ENCODE measurements at regions not wholly inside any gene's neighbourhood (a gene's known extent, or its start where the extent isn't known, plus 50 kb on each side); places are given as distances from the start of the nearest gene placed in this dataset.
"Not testable (repeated sequence)": the region's sequence is repeated elsewhere in the genome, so short reads cannot be mapped to it uniquely, and the experiment has no call there.

GRCh38 chr19:14328406-14328805 lies 52.8 kb upstream of the ADGRE5 start:
- no peak overlapping the region for H3K4me3 ChIP-seq
- H3K9ac ChIP-seq (ENCODE audit: insufficient read depth in 1 of 2, low read length in 2 of 2), result no peak overlapping the region
- DNase-seq (no peak), ATAC-seq (ENCODE audit: insufficient read depth, low FRiP score) (no peak)
- 94 to 96% methylated on average over 6 of the region's 6 CpGs for WGBS, 2 donors
- peaks cover 0 to 2% (median 0%) of the 10 kb centered on the region in 5 donors for H3K4me1 ChIP-seq (ENCODE audit: control insufficient read depth in 5 of 5, insufficient read depth in 5 of 5, low read length in 5 of 5)
- peaks cover 0 to 5% (median 0%) of the 10 kb centered on the region in 4 donors for H3K9me3 ChIP-seq (ENCODE audit: control insufficient read depth in 4 of 4, insufficient read depth in 3 of 4, low read length in 3 of 4)
- no peaks in the 10 kb centered on the region for H3K27me3 ChIP-seq (ENCODE audit: control insufficient read depth in 3 of 3, insufficient read depth in 3 of 3, low read length in 2 of 3)
- TF ChIP-seq, protein P1, sequence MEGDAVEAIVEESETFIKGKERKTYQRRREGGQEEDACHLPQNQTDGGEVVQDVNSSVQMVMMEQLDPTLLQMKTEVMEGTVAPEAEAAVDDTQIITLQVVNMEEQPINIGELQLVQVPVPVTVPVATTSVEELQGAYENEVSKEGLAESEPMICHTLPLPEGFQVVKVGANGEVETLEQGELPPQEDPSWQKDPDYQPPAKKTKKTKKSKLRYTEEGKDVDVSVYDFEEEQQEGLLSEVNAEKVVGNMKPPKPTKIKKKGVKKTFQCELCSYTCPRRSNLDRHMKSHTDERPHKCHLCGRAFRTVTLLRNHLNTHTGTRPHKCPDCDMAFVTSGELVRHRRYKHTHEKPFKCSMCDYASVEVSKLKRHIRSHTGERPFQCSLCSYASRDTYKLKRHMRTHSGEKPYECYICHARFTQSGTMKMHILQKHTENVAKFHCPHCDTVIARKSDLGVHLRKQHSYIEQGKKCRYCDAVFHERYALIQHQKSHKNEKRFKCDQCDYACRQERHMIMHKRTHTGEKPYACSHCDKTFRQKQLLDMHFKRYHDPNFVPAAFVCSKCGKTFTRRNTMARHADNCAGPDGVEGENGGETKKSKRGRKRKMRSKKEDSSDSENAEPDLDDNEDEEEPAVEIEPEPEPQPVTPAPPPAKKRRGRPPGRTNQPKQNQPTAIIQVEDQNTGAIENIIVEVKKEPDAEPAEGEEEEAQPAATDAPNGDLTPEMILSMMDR (IDR thresholded peaks at IDR 0.05; ENCODE audit: control extremely low read depth, extremely low read depth), result no peak
- no peaks in the 10 kb centered on the region for H3K36me3 ChIP-seq (ENCODE audit: control insufficient read depth in 4 of 4, insufficient read depth in 4 of 4, low read length in 4 of 4)
- no peak overlapping the region for H3K27ac ChIP-seq (ENCODE audit: low read depth in 1 of 2, low read length in 1 of 2)

DNA sequence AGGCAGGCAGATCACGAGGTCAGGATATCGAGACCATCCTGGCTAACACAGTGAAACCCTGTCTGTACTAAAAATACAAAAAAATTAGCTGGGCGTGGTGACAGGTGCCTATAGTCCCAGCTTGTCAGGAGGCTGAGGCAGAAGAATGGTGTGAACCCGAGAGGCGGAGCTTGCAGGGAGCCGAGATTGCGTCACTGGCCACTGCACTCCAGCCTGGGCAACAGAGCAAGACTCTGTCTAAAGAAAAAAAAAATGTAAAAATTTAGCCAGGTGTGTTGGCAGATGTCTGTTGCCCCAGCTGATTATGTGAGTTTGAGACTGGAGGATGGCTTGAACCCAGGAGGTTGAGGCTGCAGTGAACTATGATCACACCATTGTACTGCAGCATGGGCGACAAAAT lies 54.2 kb upstream of the ADGRE5 start:
- not testable (repeated sequence) for DNase-seq; H3K27ac ChIP-seq (ENCODE audit: low read depth in 1 of 2, low read length in 1 of 2); H3K27me3 ChIP-seq (ENCODE audit: control insufficient read depth in 3 of 3, insufficient read depth in 3 of 3, low read length in 2 of 3); H3K4me1 ChIP-seq (ENCODE audit: control insufficient read depth in 5 of 5, insufficient read depth in 5 of 5, low read length in 5 of 5); ATAC-seq (ENCODE audit: insufficient read depth, low FRiP score); H3K36me3 ChIP-seq (ENCODE audit: control insufficient read depth in 4 of 4, insufficient read depth in 4 of 4, low read length in 4 of 4); H3K9me3 ChIP-seq (ENCODE audit: control insufficient read depth in 4 of 4, insufficient read depth in 3 of 4, low read length in 3 of 4); H3K4me3 ChIP-seq; H3K9ac ChIP-seq (ENCODE audit: insufficient read depth in 1 of 2, low read length in 2 of 2)
- WGBS, 2 donors, result 89% methylated on average over 8 of the region's 8 CpGs

DNA sequence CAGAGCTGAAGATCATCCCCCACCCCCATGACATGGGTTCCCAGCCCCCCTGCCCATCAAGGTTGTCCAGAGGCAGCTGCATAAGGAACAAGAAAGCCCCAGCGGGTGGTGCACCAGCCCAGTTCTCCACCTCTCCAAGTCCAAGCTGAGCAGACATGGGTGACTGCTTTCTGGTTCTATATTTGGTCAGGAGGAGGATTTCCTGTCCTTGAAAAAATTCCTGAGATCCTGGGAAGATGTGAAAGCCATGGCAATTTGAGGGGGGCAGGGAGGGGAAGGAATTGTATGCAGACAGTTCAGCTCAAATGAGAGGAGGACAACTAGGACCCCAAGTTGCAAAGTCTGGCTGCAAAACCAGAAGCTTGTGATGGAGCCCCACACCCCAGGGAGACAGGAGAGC lies 55.4 kb upstream of the ADGRE5 start:
- H3K36me3 ChIP-seq (ENCODE audit: control insufficient read depth in 4 of 4, insufficient read depth in 4 of 4, low read length in 4 of 4), result no peaks in the 10 kb centered on the region
- ATAC-seq (ENCODE audit: insufficient read depth, low FRiP score) (no peak), DNase-seq (no peak)
- WGBS, 2 donors, result 86 to 87% methylated on average over 1 of the region's 1 CpG
- H3K4me1 ChIP-seq (ENCODE audit: control insufficient read depth in 5 of 5, insufficient read depth in 5 of 5, low read length in 5 of 5), result no peaks in the 10 kb centered on the region
- no peaks in the 10 kb centered on the region for H3K27me3 ChIP-seq (ENCODE audit: control insufficient read depth in 3 of 3, insufficient read depth in 3 of 3, low read length in 2 of 3)
- H3K27ac ChIP-seq (ENCODE audit: low read depth in 1 of 2, low read length in 1 of 2), result no peak overlapping the region
- TF ChIP-seq, protein P1 (IDR thresholded peaks at IDR 0.05; ENCODE audit: control extremely low read depth, extremely low read depth), result no peak
- no peak overlapping the region for H3K9ac ChIP-seq (ENCODE audit: insufficient read depth in 1 of 2, low read length in 2 of 2)
- H3K9me3 ChIP-seq (ENCODE audit: control insufficient read depth in 4 of 4, insufficient read depth in 3 of 4, low read length in 3 of 4), result peaks cover 0 to 5% (median 0%) of the 10 kb centered on the region in 4 donors
- H3K4me3 ChIP-seq, result no peak overlapping the region

DNA sequence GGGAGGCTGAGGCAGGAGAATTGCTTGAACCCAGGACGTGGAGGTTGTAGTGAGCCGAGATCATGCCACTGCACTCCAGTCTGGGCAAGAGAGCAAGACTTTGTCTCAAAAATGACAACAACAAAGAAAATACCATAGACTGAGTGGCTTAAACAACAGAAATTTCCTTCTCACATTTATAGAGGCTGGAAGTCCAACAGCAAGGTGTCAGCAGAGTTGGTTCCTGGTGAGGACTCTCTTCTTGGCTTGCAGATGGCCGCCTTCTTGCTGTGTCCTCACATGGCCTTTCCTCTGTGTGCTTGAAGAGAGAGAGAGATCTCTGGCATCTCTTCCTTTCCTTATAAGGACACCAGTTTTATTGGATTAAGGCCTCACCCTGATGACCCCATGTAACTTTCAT lies 56.1 kb upstream of the ADGRE5 start:
- H3K4me1 ChIP-seq (ENCODE audit: control insufficient read depth in 5 of 5, insufficient read depth in 5 of 5, low read length in 5 of 5), result no peaks in the 10 kb centered on the region
- no peak overlapping the region for H3K4me3 ChIP-seq
- WGBS, 2 donors, result 93 to 97% methylated on average over 3 of the region's 3 CpGs
- DNase-seq (no peak), ATAC-seq (ENCODE audit: insufficient read depth, low FRiP score) (no peak)
- no peak overlapping the region for H3K27ac ChIP-seq (ENCODE audit: low read depth in 1 of 2, low read length in 1 of 2)
- H3K9me3 ChIP-seq (ENCODE audit: control insufficient read depth in 4 of 4, insufficient read depth in 3 of 4, low read length in 3 of 4), result peaks cover 0 to 5% (median 1%) of the 10 kb centered on the region in 4 donors
- H3K27me3 ChIP-seq (ENCODE audit: control insufficient read depth in 3 of 3, insufficient read depth in 3 of 3, low read length in 2 of 3), result no peaks in the 10 kb centered on the region
- TF ChIP-seq, protein P1 (IDR thresholded peaks at IDR 0.05; ENCODE audit: control extremely low read depth, extremely low read depth), result no peak
- no peak overlapping the region for H3K9ac ChIP-seq (ENCODE audit: insufficient read depth in 1 of 2, low read length in 2 of 2)
- H3K36me3 ChIP-seq (ENCODE audit: control insufficient read depth in 4 of 4, insufficient read depth in 4 of 4, low read length in 4 of 4), result no peaks in the 10 kb centered on the region

Data from lung (tissue), 11 donors.